Muscle layer of colon (tissue), 2 donors: ENCODE measurements at regions not wholly inside any gene's neighbourhood (a gene's known extent, or its start where the extent isn't known, plus 50 kb on each side); places are given as distances from the start of the nearest gene placed in this dataset.

Source experiments
- H3K27ac ChIP-seq: one replicate; pipeline ENCODE4 v1.7.0; 2013; ENCODE audit warnings: low read depth, mild to moderate bottlenecking, low read length, moderate library complexity
- H3K27me3 ChIP-seq, 2 donors: one replicate each; pipeline ENCODE4 v1.7.0; 2013; ENCODE audit warnings: low read length in 2 of 2, mild to moderate bottlenecking in 2 of 2; ENCODE audit not compliant: insufficient read depth in 2 of 2, control insufficient read depth in 1 of 2
- H3K36me3 ChIP-seq: one replicate; pipeline ENCODE4 v1.7.0; 2013; ENCODE audit warnings: mild to moderate bottlenecking, low read length; ENCODE audit not compliant: insufficient read depth
- H3K4me1 ChIP-seq: one replicate; pipeline ENCODE4 v1.7.0; 2013; ENCODE audit warnings: mild to moderate bottlenecking, low read length; ENCODE audit not compliant: insufficient read depth
- H3K4me3 ChIP-seq, 2 donors: one replicate each; pipeline ENCODE4 v1.7.0; 2013; ENCODE audit warnings: low read length in 2 of 2, low read depth in 1 of 2, mild to moderate bottlenecking in 1 of 2, moderate library complexity in 1 of 2
- H3K9ac ChIP-seq: one replicate; pipeline ENCODE4 v1.7.0; 2013; ENCODE audit warnings: low read length
- H3K9me3 ChIP-seq: one replicate; pipeline ENCODE4 v1.7.0; 2013; ENCODE audit warnings: mild to moderate bottlenecking, low read length
- donor health status: abdominal sarcoma.
- donor health status: Adenocarcinoma of cecum.

- H3K27ac ChIP-seq = no peak overlapping the region
Observed at GRCh38 chr4:81891005-81891996, 419.6 kb upstream of the RASGEF1B start.

GRCh38 chr4:81884986-81885385 is 413.3 kb upstream of the RASGEF1B start:
- Histone ChIP-seq H3K9ac (no peak overlapping the region), H3K4me3 (no peak overlapping the region), H3K27ac (no peak overlapping the region), H3K4me1 (no peaks in the 10 kb centered on the region), H3K9me3 (no peaks in the 10 kb centered on the region), H3K27me3 (no peaks in the 10 kb centered on the region), H3K36me3 (no peaks in the 10 kb centered on the region)

More at GRCh38 chr4:81891005-81891996, 419.6 kb upstream of the RASGEF1B start:
- H3K27me3 ChIP-seq = no peaks in the 10 kb centered on the region
- H3K9me3 ChIP-seq = no peaks in the 10 kb centered on the region
- H3K4me1 ChIP-seq = no peaks in the 10 kb centered on the region
- no peak overlapping the region for H3K9ac ChIP-seq
- H3K36me3 ChIP-seq = no peaks in the 10 kb centered on the region
- H3K4me3 ChIP-seq = no peak overlapping the region

- H3K27me3 ChIP-seq = no peaks in the 10 kb centered on the region
- no peak overlapping the region for H3K9ac ChIP-seq
- H3K9me3 ChIP-seq = no peaks in the 10 kb centered on the region
- H3K4me1 ChIP-seq = no peaks in the 10 kb centered on the region
- no peaks in the 10 kb centered on the region for H3K36me3 ChIP-seq
- no peak overlapping the region for H3K27ac ChIP-seq
- no peak overlapping the region for H3K4me3 ChIP-seq
Observed at GRCh38 chr4:81883530-81884450, 412.1 kb upstream of the RASGEF1B start.

- H3K27ac ChIP-seq = no peak overlapping the region
- no peaks in the 10 kb centered on the region for H3K36me3 ChIP-seq
- no peak overlapping the region for H3K9ac ChIP-seq
- H3K9me3 ChIP-seq = no peaks in the 10 kb centered on the region
- H3K27me3 ChIP-seq = no peaks in the 10 kb centered on the region
- H3K4me1 ChIP-seq = no peaks in the 10 kb centered on the region
- H3K4me3 ChIP-seq = no peak overlapping the region
Observed at GRCh38 chr4:81883004-81883403, 411.3 kb upstream of the RASGEF1B start.

- Histone ChIP-seq H3K36me3 (no peaks in the 10 kb centered on the region), H3K9ac (no peak overlapping the region), H3K4me3 (no peak overlapping the region), H3K27ac (no peak overlapping the region), H3K27me3 (no peaks in the 10 kb centered on the region), H3K9me3 (no peaks in the 10 kb centered on the region), H3K4me1 (no peaks in the 10 kb centered on the region)
Observed at GRCh38 chr4:81881855-81882621, 410.3 kb upstream of the RASGEF1B start.

GRCh38 chr4:81876106-81876505 is 404.4 kb upstream of the RASGEF1B start:
- H3K27ac ChIP-seq = no peak overlapping the region
- H3K4me1 ChIP-seq = no peaks in the 10 kb centered on the region
- H3K4me3 ChIP-seq = no peak overlapping the region
- H3K27me3 ChIP-seq = no peaks in the 10 kb centered on the region
- H3K9ac ChIP-seq = no peak overlapping the region
- no peaks in the 10 kb centered on the region for H3K36me3 ChIP-seq
- no peaks in the 10 kb centered on the region for H3K9me3 ChIP-seq

GRCh38 chr4:81874661-81875515 is 403.2 kb upstream of the RASGEF1B start:
- Histone ChIP-seq H3K9me3 (no peaks in the 10 kb centered on the region), H3K36me3 (no peaks in the 10 kb centered on the region), H3K9ac (no peak overlapping the region), H3K27me3 (no peaks in the 10 kb centered on the region), H3K27ac (no peak overlapping the region), H3K4me3 (no peak overlapping the region), H3K4me1 (no peaks in the 10 kb centered on the region)

GRCh38 chr4:81870275-81870674 is 398.6 kb upstream of the RASGEF1B start:
- Histone ChIP-seq H3K36me3 (no peaks in the 10 kb centered on the region), H3K4me1 (no peaks in the 10 kb centered on the region), H3K27ac (no peak overlapping the region), H3K9ac (no peak overlapping the region), H3K27me3 (no peaks in the 10 kb centered on the region), H3K9me3 (no peaks in the 10 kb centered on the region), H3K4me3 (no peak overlapping the region)

GRCh38 chr4:81860111-81860510 is 388.4 kb upstream of the RASGEF1B start:
- Histone ChIP-seq H3K9me3 (no peaks in the 10 kb centered on the region), H3K36me3 (no peaks in the 10 kb centered on the region), H3K27ac (no peak overlapping the region), H3K9ac (no peak overlapping the region), H3K4me1 (no peaks in the 10 kb centered on the region), H3K27me3 (no peaks in the 10 kb centered on the region), H3K4me3 (no peak overlapping the region)

GRCh38 chr4:81854406-81854805 is 382.7 kb upstream of the RASGEF1B start:
- no peaks in the 10 kb centered on the region for H3K36me3 ChIP-seq
- no peak overlapping the region for H3K27ac ChIP-seq
- H3K4me3 ChIP-seq = no peak overlapping the region
- H3K9ac ChIP-seq = no peak overlapping the region
- no peaks in the 10 kb centered on the region for H3K27me3 ChIP-seq
- H3K4me1 ChIP-seq = no peaks in the 10 kb centered on the region
- no peaks in the 10 kb centered on the region for H3K9me3 ChIP-seq
